Thyroid gland (tissue), 4 donors: ENCODE measurements at regions not wholly inside any gene's neighbourhood (a gene's known extent, or its start where the extent isn't known, plus 50 kb on each side); places are given as distances from the start of the nearest gene placed in this dataset.

ENCODE experiments used
- DNase-seq, 2 donors: peaks; one replicate each; pipeline ENCODE4 v3.0.0-alpha.2; 2019
- H3K27ac ChIP-seq, 3 donors: fragments of 200-600 bp; sonication (generic); 1 replicate in 2 of 3; 2 replicates in 1 of 3; pipeline ENCODE4 v1.5.1; 2016 to 2019; ENCODE audit warnings: mild to moderate bottlenecking in 1 of 3, moderate library complexity in 1 of 3
- H3K27me3 ChIP-seq: fragments of 200-600 bp; sonication (generic); one replicate; pipeline ENCODE4 v1.5.1; 2019
- H3K36me3 ChIP-seq, 2 donors: fragments of 200-600 bp; sonication (generic); one replicate each; pipeline ENCODE4 v1.5.1; 2016 to 2019
- H3K4me1 ChIP-seq, 2 donors: fragments of 200-600 bp; sonication (generic); one replicate each; pipeline ENCODE4 v1.5.1; 2017 to 2019
- H3K4me3 ChIP-seq, 3 donors: fragments of 200-600 bp; sonication (generic); replicated peaks in 1 of 3; 1 replicate in 2 of 3; 2 replicates in 1 of 3; pipeline ENCODE4 v1.5.1; 2016; ENCODE audit warnings: mild to moderate bottlenecking in 1 of 3
- H3K9me3 ChIP-seq: fragments of 200-600 bp; sonication (generic); one replicate; pipeline ENCODE4 v1.5.1; 2017
- CTCF ChIP-seq, 6 experiments: fragments of 200-600 bp in 3 of 6; fragments of 450-650 bp in 3 of 6; sonication (generic) in 3 of 6; IDR thresholded peaks; one replicate each; pipeline ENCODE4 v1.5.1; 2016 to 2019; ENCODE audit warnings: antibody characterized with exemption in 6 of 6, mild to moderate bottlenecking in 2 of 6, inconsistent platforms in 1 of 6, moderate library complexity in 1 of 6
- POLR2A ChIP-seq, 2 donors: fragments of 450-650 bp; IDR thresholded peaks; one replicate each; pipeline ENCODE4 v1.6.1; 2017; ENCODE audit warnings: antibody characterized with exemption in 2 of 2, mild to moderate bottlenecking in 2 of 2, moderate library complexity in 1 of 2
- WGBS, 2 donors: methylation state at CpG; one replicate each; pipeline ENCODE4 v1.1.5; 2017; 5-methylcytosine and 5-hydroxymethylcytosine counted together
- intact Hi-C: fragments of 100-400 bp; cut with DNase I; formaldehyde crosslinking; loops from one replicate; pipeline ENCODE4 v1.15.1; 2023

- TF ChIP-seq CTCF (IDR thresholded peaks at IDR 0.05) = no peak
- TF ChIP-seq POLR2A (IDR thresholded peaks at IDR 0.05) = no peak
- H3K36me3 ChIP-seq = no peaks in the 10 kb centered on the region
- H3K9me3 ChIP-seq = no peaks in the 10 kb centered on the region
- intact Hi-C loops = no loop called here
- WGBS, 2 donors = 91 to 94% methylated on average over 3 of the region's 3 CpGs
- H3K4me1 ChIP-seq = peaks cover 5 to 8% of the 10 kb centered on the region in 2 donors
- H3K4me3 ChIP-seq = no peak overlapping the region
- no peak overlapping the region for H3K27ac ChIP-seq
- H3K27me3 ChIP-seq = no peaks in the 10 kb centered on the region
- no peak for DNase-seq
Measured at GRCh38 chr10:36794981-36795380, 330.4 kb upstream of the ANKRD30A start.

GRCh38 chr10:36789974-36790373 lies 335.4 kb upstream of the ANKRD30A start:
- no peak overlapping the region for H3K4me3 ChIP-seq
- no peak for DNase-seq
- intact Hi-C loops = no loop called here
- TF ChIP-seq POLR2A (IDR thresholded peaks at IDR 0.05) (no peak), CTCF (IDR thresholded peaks at IDR 0.05) (no peak)
- H3K36me3 ChIP-seq = no peaks in the 10 kb centered on the region
- no peak overlapping the region for H3K27ac ChIP-seq
- H3K27me3 ChIP-seq = no peaks in the 10 kb centered on the region
- H3K9me3 ChIP-seq = no peaks in the 10 kb centered on the region
- WGBS, 2 donors = 49 to 60% methylated on average over 4 of the region's 4 CpGs
- H3K4me1 ChIP-seq = no peaks in the 10 kb centered on the region

GRCh38 chr10:36788152-36788551 lies 337.2 kb upstream of the ANKRD30A start:
- Histone ChIP-seq H3K36me3 (no peaks in the 10 kb centered on the region), H3K27me3 (no peaks in the 10 kb centered on the region), H3K9me3 (no peaks in the 10 kb centered on the region), H3K4me1 (no peaks in the 10 kb centered on the region), H3K4me3 (no peak overlapping the region), H3K27ac (no peak overlapping the region)
- intact Hi-C loops = no loop called here
- WGBS, 2 donors = 86% methylated on average over 2 of the region's 2 CpGs
- TF ChIP-seq POLR2A (IDR thresholded peaks at IDR 0.05) (no peak), CTCF (IDR thresholded peaks at IDR 0.05) (no peak)
- DNase-seq = no peak

GRCh38 chr10:36783400-36783799 lies 342.0 kb upstream of the ANKRD30A start:
- Histone ChIP-seq H3K27ac (no peak overlapping the region), H3K4me3 (no peak overlapping the region), H3K9me3 (no peaks in the 10 kb centered on the region), H3K36me3 (no peaks in the 10 kb centered on the region), H3K27me3 (no peaks in the 10 kb centered on the region), H3K4me1 (no peaks in the 10 kb centered on the region)
- DNase-seq = no peak
- intact Hi-C loops = loop anchor here (5.0 kb wide), 1 partner anchor 1146 kb away; no protein-coding TSS in a partner anchor
- 94 to 96% methylated on average over 5 of the region's 5 CpGs for WGBS, 2 donors
- TF ChIP-seq CTCF (IDR thresholded peaks at IDR 0.05) = no peak
- TF ChIP-seq POLR2A (IDR thresholded peaks at IDR 0.05) = no peak

GRCh38 chr10:36781570-36781969 lies 343.8 kb upstream of the ANKRD30A start:
- Histone ChIP-seq H3K4me1 (no peaks in the 10 kb centered on the region), H3K27ac (no peak overlapping the region), H3K4me3 (no peak overlapping the region), H3K27me3 (no peaks in the 10 kb centered on the region), H3K9me3 (no peaks in the 10 kb centered on the region), H3K36me3 (no peaks in the 10 kb centered on the region)
- no peak for TF ChIP-seq POLR2A (IDR thresholded peaks at IDR 0.05)
- no peak for TF ChIP-seq CTCF (IDR thresholded peaks at IDR 0.05)
- DNase-seq = no peak
- WGBS, 2 donors = 80 to 89% methylated on average over 5 of the region's 5 CpGs
- intact Hi-C loops = loop anchor here (5.0 kb wide), 1 partner anchor 1144 kb away; no protein-coding TSS in a partner anchor
